GM19463 (cell line): ENCODE measurements at regions not wholly inside any gene's neighbourhood (a gene's known extent, or its start where the extent isn't known, plus 50 kb on each side); places are given as distances from the start of the nearest gene placed in this dataset.
A peak's percentile ranks its signal among the peaks of the same experiment; 100 is the strongest.

Experiments
- ATAC-seq: cut with Tn5 transposase; IDR thresholded peaks from one replicate; pipeline ENCODE4 v1.9.1; 2021; ENCODE audit warnings: mild to moderate bottlenecking, moderate library complexity; ENCODE audit not compliant: unreplicated experiment

- ATAC-seq = no peak
Observed at GRCh38 chr4:46684041-46684440, 225.0 kb downstream of the COX7B2 start.

DNA sequence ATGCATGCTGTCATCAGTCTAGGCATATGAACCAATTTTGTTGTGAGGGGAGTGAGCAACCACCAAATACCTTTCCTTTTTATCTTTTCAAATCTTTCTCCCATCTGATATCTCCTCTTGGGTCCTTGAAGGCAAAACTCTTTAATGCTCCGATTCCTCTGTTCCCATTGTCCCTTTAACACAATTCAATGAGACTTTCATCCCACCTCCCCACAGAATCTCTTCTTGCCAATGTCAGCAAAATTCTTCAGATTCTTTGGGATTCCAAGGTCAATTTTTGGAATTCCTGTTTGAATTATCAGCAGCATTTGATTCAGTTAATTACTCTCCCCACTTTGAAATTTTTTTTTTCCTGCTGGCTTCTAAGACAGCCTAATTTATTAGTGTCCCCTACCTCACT is 232.7 kb downstream of the COX7B2 start:
- ATAC-seq = no peak

GRCh38 chr4:46674326-46674725 is 234.7 kb downstream of the COX7B2 start:
- ATAC-seq = no peak

GRCh38 chr4:46667790-46668189 is 241.3 kb downstream of the COX7B2 start:
- ATAC-seq = no peak

- no peak for ATAC-seq
Observed at GRCh38 chr4:46656071-46656470, 253.0 kb downstream of the COX7B2 start.

GRCh38 chr4:46653842-46654241 is 255.2 kb downstream of the COX7B2 start:
- no peak for ATAC-seq

GRCh38 chr4:46649390-46649789 is 259.5 kb upstream of the GABRA2 start:
- ATAC-seq = no peak

DNA sequence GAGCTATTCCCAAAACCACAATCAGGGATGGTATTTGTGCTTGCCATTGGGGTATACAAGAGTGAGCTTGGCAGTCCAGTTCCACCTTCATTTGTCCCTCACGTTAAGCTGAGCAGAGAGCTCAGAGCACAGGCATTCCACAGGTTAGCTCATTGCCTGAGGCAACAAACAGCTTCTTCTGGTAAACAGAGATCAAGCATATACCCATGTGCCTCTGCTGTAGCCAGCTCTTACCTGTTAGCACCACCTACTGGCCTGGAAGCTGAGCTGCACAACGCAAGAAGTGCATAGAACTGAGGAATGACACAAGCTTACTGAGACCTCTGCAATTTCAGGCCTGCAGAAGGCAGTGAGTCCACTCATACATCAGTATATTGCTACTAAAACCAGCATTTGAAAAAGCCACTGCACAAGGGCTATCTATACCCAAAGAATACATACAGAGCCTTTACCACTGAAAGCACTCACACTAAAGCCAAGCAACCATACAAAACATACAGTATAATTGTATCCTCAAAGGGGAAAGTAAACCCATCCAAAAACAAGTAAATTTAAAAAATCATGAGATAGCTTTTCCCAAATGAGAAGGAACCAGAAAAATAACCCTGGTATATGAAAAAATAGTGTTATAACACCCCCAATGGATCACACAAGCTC is 258.3 kb upstream of the GABRA2 start:
- peak; percentile 99 for ATAC-seq

DNA sequence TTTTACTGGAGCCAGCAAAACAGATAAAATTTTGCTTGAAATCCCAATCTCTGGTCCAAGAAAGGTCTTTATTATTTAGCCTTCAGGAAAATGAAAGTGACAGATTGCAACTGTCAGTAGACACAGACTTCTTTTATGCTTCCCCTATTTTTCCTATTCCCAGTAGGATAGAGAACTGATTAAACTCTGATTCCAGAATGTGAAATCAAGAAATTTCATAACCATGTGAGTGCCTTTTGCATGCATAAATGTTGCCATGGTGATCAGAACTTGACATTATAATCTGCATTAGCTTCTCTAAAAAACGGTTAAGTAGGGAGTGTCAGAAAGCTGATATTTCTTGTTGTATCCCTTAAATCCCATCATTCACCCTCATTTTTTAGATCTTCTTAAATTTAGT is 255.2 kb upstream of the GABRA2 start:
- ATAC-seq = no peak
